Neural cell (in vitro differentiated cells): ENCODE measurements at regions not wholly inside any gene's neighbourhood (a gene's known extent, or its start where the extent isn't known, plus 50 kb on each side); places are given as distances from the start of the nearest gene placed in this dataset.

Experiments used
- EP300 ChIP-seq: fragments of 450-650 bp; conservative IDR thresholded peaks from 2 replicates; pipeline ENCODE4 v1.6.1; 2014; ENCODE audit warnings: antibody characterized with exemption, mild to moderate bottlenecking, moderate library complexity; ENCODE audit not compliant: poor library complexity, severe bottlenecking
- POLR2AphosphoS5 ChIP-seq: IDR thresholded peaks from 2 replicates; pipeline ENCODE4 v1.6.1; 2012
- RAD21 ChIP-seq: fragments of 450-650 bp; conservative IDR thresholded peaks from 2 replicates; pipeline ENCODE4 v1.6.1; 2014; ENCODE audit warnings: antibody characterized with exemption, mild to moderate bottlenecking, moderate library complexity
- TF ChIP-seq, protein P1 (sequence below): fragments of 450-650 bp; IDR thresholded peaks from 2 replicates; pipeline ENCODE4 v1.5.1; 2014; ENCODE audit warnings: antibody characterized with exemption, mild to moderate bottlenecking, moderate library complexity; ENCODE audit not compliant: poor library complexity, severe bottlenecking

DNA sequence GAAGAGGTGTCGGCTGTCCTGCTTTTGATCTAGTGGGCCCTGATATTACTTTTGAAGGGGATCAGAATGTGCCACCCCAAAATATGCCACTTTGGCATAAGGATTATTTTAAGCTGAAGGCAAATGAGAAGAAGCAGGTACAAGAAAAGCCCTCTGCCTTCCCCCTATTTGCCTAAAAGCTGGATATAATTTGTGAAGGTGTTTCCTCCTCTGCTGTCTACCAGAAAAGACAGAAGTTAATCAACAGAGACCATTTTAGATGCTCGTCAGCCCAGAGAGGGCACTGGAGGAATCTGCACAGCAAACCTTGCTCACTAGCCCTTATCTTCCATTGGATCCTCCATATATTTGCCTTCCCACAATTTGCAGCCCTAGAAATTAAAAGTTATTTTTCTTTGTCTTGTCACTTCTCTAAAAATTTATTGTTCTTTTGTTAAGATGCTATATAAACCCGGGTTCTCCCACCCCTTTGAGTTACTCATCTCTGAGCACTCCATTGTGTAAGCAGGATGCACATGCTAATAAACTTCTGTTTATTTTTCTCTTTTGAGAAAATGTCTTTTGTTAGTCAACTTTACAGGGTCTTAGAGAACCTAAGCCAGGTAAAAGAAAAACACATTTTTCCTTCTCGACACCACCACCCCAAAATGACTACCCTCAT is 163.2 kb upstream of the SLC1A4 start:
- TF ChIP-seq, protein P1, sequence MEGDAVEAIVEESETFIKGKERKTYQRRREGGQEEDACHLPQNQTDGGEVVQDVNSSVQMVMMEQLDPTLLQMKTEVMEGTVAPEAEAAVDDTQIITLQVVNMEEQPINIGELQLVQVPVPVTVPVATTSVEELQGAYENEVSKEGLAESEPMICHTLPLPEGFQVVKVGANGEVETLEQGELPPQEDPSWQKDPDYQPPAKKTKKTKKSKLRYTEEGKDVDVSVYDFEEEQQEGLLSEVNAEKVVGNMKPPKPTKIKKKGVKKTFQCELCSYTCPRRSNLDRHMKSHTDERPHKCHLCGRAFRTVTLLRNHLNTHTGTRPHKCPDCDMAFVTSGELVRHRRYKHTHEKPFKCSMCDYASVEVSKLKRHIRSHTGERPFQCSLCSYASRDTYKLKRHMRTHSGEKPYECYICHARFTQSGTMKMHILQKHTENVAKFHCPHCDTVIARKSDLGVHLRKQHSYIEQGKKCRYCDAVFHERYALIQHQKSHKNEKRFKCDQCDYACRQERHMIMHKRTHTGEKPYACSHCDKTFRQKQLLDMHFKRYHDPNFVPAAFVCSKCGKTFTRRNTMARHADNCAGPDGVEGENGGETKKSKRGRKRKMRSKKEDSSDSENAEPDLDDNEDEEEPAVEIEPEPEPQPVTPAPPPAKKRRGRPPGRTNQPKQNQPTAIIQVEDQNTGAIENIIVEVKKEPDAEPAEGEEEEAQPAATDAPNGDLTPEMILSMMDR: no peak
- no peak for TF ChIP-seq RAD21
- no peak for TF ChIP-seq POLR2AphosphoS5
- no peak for TF ChIP-seq EP300
